B cell (primary cell): ENCODE measurements at regions not wholly inside any gene's neighbourhood (a gene's known extent, or its start where the extent isn't known, plus 50 kb on each side); places are given as distances from the start of the nearest gene placed in this dataset.

Experiments
- CTCF ChIP-seq: fragments of 200-600 bp; IDR thresholded peaks from one replicate; pipeline ENCODE4 v1.8.0; 2022; ENCODE audit warnings: antibody characterized with exemption, mild to moderate bottlenecking
- EZH2 ChIP-seq: IDR thresholded peaks from 2 replicates; pipeline ENCODE4 v1.6.1; 2012; ENCODE audit warnings: borderline replicate concordance, low read depth, mild to moderate bottlenecking, moderate library complexity, low read length; ENCODE audit not compliant: insufficient read depth, poor library complexity, severe bottlenecking

GRCh38 chr1:173344034-173344743 is 132.9 kb upstream of the PRDX6 start:
- no peak for TF ChIP-seq CTCF
- TF ChIP-seq EZH2, result no peak
